K562 (cell line): ENCODE measurements at regions not wholly inside any gene's neighbourhood (a gene's known extent, or its start where the extent isn't known, plus 50 kb on each side); places are given as distances from the start of the nearest gene placed in this dataset.

Experiments
- ARID1B ChIP-seq: fragments of 450-650 bp; IDR thresholded peaks from 2 replicates; pipeline ENCODE4 v1.6.1; 2016; ENCODE audit warnings: antibody characterized with exemption, mild to moderate bottlenecking, inconsistent platforms
- ARID3B ChIP-seq: fragments of 250-450 bp; sonication (Bioruptor Pico); IDR thresholded peaks from 2 replicates; pipeline ENCODE4 v1.4.0; 2020; ENCODE audit warnings: borderline replicate concordance
- ATF3 ChIP-seq, 2 experiments: fragments of 450-650 bp in 1 of 2; sonication (generic) in 1 of 2; formaldehyde crosslinking in 1 of 2; IDR thresholded peaks in 1 of 2; conservative IDR thresholded peaks in 1 of 2; 2 replicates each; pipeline versions ENCODE4 v1.6.1 to v1.8.1; 2016 to 2023; ENCODE audit warnings: mild to moderate bottlenecking in 2 of 2, moderate library complexity in 2 of 2, inconsistent platforms in 1 of 2, missing genetic modification reagents in 1 of 2
- CEBPB ChIP-seq: fragments of 450-650 bp; IDR thresholded peaks from 2 replicates; pipeline ENCODE4 v1.6.1; 2016; ENCODE audit warnings: missing genetic modification characterization, missing compliant biosample characterization
- CREB5 ChIP-seq: fragments of 250-450 bp; sonication (Bioruptor Pico); IDR thresholded peaks from 2 replicates; pipeline ENCODE4 v1.5.0; 2020; ENCODE audit warnings: mild to moderate bottlenecking
- CREM ChIP-seq: IDR thresholded peaks from 2 replicates; pipeline ENCODE4 v1.6.1; 2014; ENCODE audit warnings: antibody characterized with exemption, low read depth
- CXXC5 ChIP-seq: fragments of 250-450 bp; sonication (Bioruptor Pico); IDR thresholded peaks from 2 replicates; pipeline ENCODE4 v1.8.0; 2022; ENCODE audit warnings: inconsistent platforms, mild to moderate bottlenecking, moderate library complexity
- ELF4 ChIP-seq: fragments of 450-650 bp; formaldehyde crosslinking; IDR thresholded peaks from 2 replicates; pipeline ENCODE4 v1.4.0; 2022; ENCODE audit warnings: missing genetic modification characterization
- HDAC3 ChIP-seq: fragments of 450-650 bp; IDR thresholded peaks from 2 replicates; pipeline ENCODE4 v1.6.1; 2018; ENCODE audit warnings: borderline replicate concordance, mild to moderate bottlenecking, moderate library complexity; ENCODE audit not compliant: partially characterized antibody
- KAT2B ChIP-seq: IDR thresholded peaks from one replicate; pipeline ENCODE4 v1.6.1; 2012; ENCODE audit warnings: low read depth, mild to moderate bottlenecking, control low read depth, inconsistent platforms, low read length, moderate library complexity
- LCOR ChIP-seq: sonication (generic); formaldehyde crosslinking; IDR thresholded peaks from 2 replicates; pipeline ENCODE4 v1.8.0; 2022; ENCODE audit warnings: mild to moderate bottlenecking, missing genetic modification reagents
- MYBL2 ChIP-seq, 2 experiments: fragments of 450-650 bp in 1 of 2; sonication (generic) in 1 of 2; formaldehyde crosslinking in 1 of 2; IDR thresholded peaks; 2 replicates each; pipeline versions ENCODE4 v1.6.1 to v1.8.1; 2017 to 2022; ENCODE audit warnings: borderline replicate concordance in 1 of 2, inconsistent platforms in 1 of 2, low read depth in 1 of 2, mild to moderate bottlenecking in 1 of 2, missing genetic modification reagents in 1 of 2, moderate library complexity in 1 of 2
- NFIC ChIP-seq: fragments of 450-650 bp; IDR thresholded peaks from 2 replicates; pipeline ENCODE4 v1.6.1; 2017; ENCODE audit warnings: mild to moderate bottlenecking, inconsistent platforms
- SP1 ChIP-seq: sonication (generic); formaldehyde crosslinking; IDR thresholded peaks from 2 replicates; pipeline ENCODE4 v1.8.1; 2022; ENCODE audit warnings: mild to moderate bottlenecking, missing genetic modification reagents
- THRA ChIP-seq: fragments of 450-650 bp; IDR thresholded peaks from 2 replicates; pipeline ENCODE4 v1.6.1; 2017; ENCODE audit warnings: mild to moderate bottlenecking, moderate library complexity
- ZBED1 ChIP-seq: IDR thresholded peaks from 2 replicates; pipeline ENCODE4 v1.6.1; 2014
- ZNF134 ChIP-seq: fragments of 250-450 bp; sonication (Bioruptor Pico); conservative IDR thresholded peaks from 2 replicates; pipeline ENCODE4 v1.4.0; 2020
- ZNF766 ChIP-seq: fragments of 200-800 bp; sonication (Bioruptor generic); conservative IDR thresholded peaks from 2 replicates; pipeline ENCODE4 v1.6.1; 2016; ENCODE audit warnings: missing genetic modification characterization, missing compliant biosample characterization
- ZNF830 ChIP-seq: fragments of 250-450 bp; sonication (Bioruptor Pico); IDR thresholded peaks from 2 replicates; pipeline ENCODE4 v1.5.0; 2021; ENCODE audit warnings: mild to moderate bottlenecking
- TF ChIP-seq, protein P1 (sequence below): fragments of 200-800 bp; sonication (Bioruptor generic); IDR thresholded peaks from 2 replicates; pipeline ENCODE4 v1.6.1; 2017; ENCODE audit warnings: missing genetic modification characterization, missing compliant biosample characterization

DNA sequence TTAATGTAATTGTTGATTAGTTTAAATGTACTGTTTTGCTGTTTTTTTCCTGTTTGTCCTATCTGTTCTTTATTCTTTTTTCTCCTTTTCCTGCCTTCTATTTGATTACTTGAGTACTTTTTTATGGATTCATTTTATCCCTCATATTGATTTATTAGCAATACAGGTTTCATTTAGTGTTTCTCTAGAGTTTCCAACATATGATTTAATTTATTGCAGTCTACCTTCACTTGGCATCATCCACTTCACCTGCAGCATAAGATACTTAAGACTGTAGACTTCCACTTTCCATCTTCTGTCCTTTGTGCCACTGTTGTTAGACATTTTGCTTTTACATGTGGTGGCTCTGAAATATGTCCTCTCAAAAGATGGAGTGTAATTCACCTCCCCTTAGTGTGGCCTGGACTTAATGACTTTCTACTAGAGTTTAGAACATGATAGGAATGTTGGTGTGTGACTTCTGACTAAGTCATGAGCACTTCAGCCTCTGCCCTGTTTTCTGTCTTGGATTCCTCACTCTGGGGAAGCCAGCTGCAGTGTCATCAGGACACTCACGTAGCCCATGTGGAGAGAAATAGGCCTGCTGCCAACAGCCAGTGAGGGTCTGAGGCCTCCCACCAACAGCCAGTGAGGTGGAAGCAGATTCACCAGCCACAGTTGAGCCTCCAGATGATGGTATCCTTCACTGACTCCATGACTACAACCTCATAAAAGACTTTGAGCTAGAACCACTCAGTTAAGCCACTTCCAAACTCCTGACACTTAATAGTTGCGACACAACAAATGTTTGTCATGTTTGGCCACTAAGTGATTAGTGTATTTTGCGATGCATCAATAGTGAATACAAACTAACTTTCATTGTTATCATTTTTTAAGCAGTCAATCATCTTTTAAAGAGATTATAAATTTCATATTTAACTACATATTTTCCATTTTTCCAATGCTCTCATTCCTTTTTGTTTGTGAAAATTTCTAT is 643.5 kb upstream of the DPP6 start (continued):
- TF ChIP-seq ATF3 (IDR thresholded peaks at IDR 0.05) (no peak), ATF3 (CRISPR knock-in tag; conservative IDR thresholded peaks at IDR 0.05) (peak; percentile 88), CREB5 (CRISPR knock-in tag) (no peak), ZNF134 (CRISPR knock-in tag) (peak; percentile 43; the same call in 1 of the 2 replicates), ARID1B (no peak), ELF4 (CRISPR knock-in tag) (0 out of 2 replicates have a peak, but pooled peaks have one; percentile 13), CREM (peak; percentile 26), ZBED1 (peak; percentile 77), HDAC3 (peak; percentile 30), MYBL2 (IDR thresholded peaks at IDR 0.05; ENCODE audit: low read depth) (peak; percentile 27; the same call in 1 of the 2 replicates), MYBL2 (CRISPR knock-in tag; IDR thresholded peaks at IDR 0.05; ENCODE audit: borderline replicate concordance) (no peak), LCOR (CRISPR knock-in tag) (0 out of 2 replicates have a peak, but pooled peaks have one; percentile 30), ZNF766 (no peak), CXXC5 (CRISPR knock-in tag) (0 out of 2 replicates have a peak, but pooled peaks have one; percentile 19), THRA (no peak), KAT2B (no peak), ZNF830 (CRISPR knock-in tag) (0 out of 2 replicates have a peak, but pooled peaks have one; percentile 11), CEBPB (peak; percentile 93), ARID3B (CRISPR knock-in tag) (no peak), SP1 (CRISPR knock-in tag) (peak; percentile 24; the same call in 1 of the 2 replicates), NFIC (peak; percentile 83)
- TF ChIP-seq, protein P1, sequence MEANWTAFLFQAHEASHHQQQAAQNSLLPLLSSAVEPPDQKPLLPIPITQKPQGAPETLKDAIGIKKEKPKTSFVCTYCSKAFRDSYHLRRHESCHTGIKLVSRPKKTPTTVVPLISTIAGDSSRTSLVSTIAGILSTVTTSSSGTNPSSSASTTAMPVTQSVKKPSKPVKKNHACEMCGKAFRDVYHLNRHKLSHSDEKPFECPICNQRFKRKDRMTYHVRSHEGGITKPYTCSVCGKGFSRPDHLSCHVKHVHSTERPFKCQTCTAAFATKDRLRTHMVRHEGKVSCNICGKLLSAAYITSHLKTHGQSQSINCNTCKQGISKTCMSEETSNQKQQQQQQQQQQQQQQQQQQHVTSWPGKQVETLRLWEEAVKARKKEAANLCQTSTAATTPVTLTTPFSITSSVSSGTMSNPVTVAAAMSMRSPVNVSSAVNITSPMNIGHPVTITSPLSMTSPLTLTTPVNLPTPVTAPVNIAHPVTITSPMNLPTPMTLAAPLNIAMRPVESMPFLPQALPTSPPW (CRISPR knock-in tag) = no peak
